Activated naive CD4-positive, alpha-beta T cell treated with anti-CD3 and anti-CD28 coated beads, Interleukin-2, amount 10 ng/mL, durations not matched to agents 7 days and 5 days (primary cell): ENCODE measurements at regions not wholly inside any gene's neighbourhood (a gene's known extent, or its start where the extent isn't known, plus 50 kb on each side); places are given as distances from the start of the nearest gene placed in this dataset.

Experiments used
- CTCF ChIA-PET: fragments of 350-600 bp; sonication (Branson Sonifier 250); formaldehyde crosslinking; loops from one replicate; lab custom pipeline; 2021; ENCODE audit warnings: antibody characterized with exemption; lab: Charles Lee
- DNase-seq: peaks from one replicate; pipeline ENCODE4 v3.0.0-alpha.2; 2020
- H3K27ac Mint-ChIP-seq: one replicate; pipeline ENCODE4 v1.8.0; 2021; ENCODE audit warnings: mild to moderate bottlenecking, moderate library complexity, mixed read lengths
- H3K27me3 Mint-ChIP-seq: one replicate; pipeline ENCODE4 v1.8.0; 2021; ENCODE audit warnings: mild to moderate bottlenecking, mixed read lengths
- H3K36me3 Mint-ChIP-seq: one replicate; pipeline ENCODE4 v1.8.0; 2021; ENCODE audit warnings: mixed read lengths
- H3K4me1 Mint-ChIP-seq: one replicate; pipeline ENCODE4 v1.8.0; 2021; ENCODE audit warnings: mixed read lengths
- H3K4me3 Mint-ChIP-seq: one replicate; pipeline ENCODE4 v1.8.0; 2021; ENCODE audit warnings: mild to moderate bottlenecking, moderate library complexity, mixed read lengths
- H3K9me3 Mint-ChIP-seq: one replicate; pipeline ENCODE4 v1.8.0; 2021; ENCODE audit warnings: mixed read lengths

DNA sequence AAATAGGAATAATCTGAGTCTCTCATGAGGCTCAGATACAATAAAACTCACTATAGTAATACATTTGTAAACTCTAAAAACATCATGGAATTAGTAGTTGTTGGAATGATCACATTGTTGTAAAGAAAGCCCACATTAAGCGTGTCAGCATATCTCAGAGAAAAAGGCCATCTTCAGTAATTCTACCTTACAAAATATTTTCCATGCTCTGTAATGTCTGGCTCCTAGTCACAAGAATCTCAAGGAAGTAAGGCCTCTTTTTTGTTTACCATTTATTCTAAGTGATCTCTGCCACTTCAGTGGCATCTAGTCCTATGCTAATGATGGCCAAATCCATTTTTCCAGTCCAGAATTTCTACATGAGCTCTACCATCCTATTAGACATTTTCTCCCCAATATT, 240.2 kb upstream of the ZNF717 start:
- no peak for DNase-seq
- Mint-ChIP-seq H3K27ac (no peak overlapping the region), H3K4me3 (no peak overlapping the region), H3K4me1 (no peaks in the 10 kb centered on the region), H3K36me3 (no peaks in the 10 kb centered on the region), H3K9me3 (peaks cover 11% of the 10 kb centered on the region), H3K27me3 (no peaks in the 10 kb centered on the region)
- CTCF ChIA-PET: no interaction called here

DNA sequence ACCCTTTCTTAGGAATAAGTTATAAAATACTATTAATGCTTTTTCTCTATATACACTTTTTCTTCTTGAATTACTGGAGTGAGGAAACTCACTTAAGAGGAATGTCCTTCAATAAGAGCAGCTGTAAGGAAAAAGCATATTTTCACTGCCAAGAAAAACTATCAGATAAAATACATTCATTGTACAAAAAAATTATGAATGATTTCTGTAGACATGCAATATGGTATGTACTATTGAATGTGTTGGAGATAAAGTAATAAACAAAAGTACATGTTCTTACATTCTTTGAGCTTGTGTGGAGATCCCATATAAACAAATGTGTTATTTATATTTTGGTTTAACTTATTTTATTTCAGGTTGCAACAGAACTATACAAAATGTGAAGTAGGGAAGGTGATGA, 241.0 kb upstream of the ZNF717 start:
- CTCF ChIA-PET: no interaction called here
- no peak overlapping the region for H3K27ac Mint-ChIP-seq
- H3K36me3 Mint-ChIP-seq: no peaks in the 10 kb centered on the region
- no peaks in the 10 kb centered on the region for H3K27me3 Mint-ChIP-seq
- DNase-seq: no peak
- no peak overlapping the region for H3K4me3 Mint-ChIP-seq
- no peaks in the 10 kb centered on the region for H3K4me1 Mint-ChIP-seq
- H3K9me3 Mint-ChIP-seq: peaks cover 14% of the 10 kb centered on the region

DNA sequence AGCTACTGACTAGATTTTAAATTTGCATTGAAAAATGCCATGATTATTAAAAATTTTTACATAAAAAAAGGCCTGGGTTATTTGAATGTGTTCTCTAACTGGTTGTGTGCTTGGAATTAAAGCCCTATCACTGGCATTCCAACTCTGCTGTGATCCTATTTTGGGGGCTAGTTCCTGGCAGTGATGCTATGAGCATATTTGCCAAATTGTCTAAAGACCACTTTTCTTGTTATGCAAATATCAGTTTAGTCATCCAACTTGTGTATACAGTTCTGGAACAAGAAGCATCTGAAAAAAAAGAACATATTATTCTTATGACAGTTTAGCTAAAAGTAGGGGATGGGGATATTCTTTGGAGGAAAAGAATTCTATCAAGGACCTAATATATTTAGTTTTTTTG, 243.4 kb upstream of the ZNF717 start:
- DNase-seq: no peak
- H3K4me1 Mint-ChIP-seq: no peaks in the 10 kb centered on the region
- no peaks in the 10 kb centered on the region for H3K36me3 Mint-ChIP-seq
- CTCF ChIA-PET: no interaction called here
- no peak overlapping the region for H3K4me3 Mint-ChIP-seq
- H3K9me3 Mint-ChIP-seq: peaks cover 17% of the 10 kb centered on the region
- no peak overlapping the region for H3K27ac Mint-ChIP-seq
- no peaks in the 10 kb centered on the region for H3K27me3 Mint-ChIP-seq

DNA sequence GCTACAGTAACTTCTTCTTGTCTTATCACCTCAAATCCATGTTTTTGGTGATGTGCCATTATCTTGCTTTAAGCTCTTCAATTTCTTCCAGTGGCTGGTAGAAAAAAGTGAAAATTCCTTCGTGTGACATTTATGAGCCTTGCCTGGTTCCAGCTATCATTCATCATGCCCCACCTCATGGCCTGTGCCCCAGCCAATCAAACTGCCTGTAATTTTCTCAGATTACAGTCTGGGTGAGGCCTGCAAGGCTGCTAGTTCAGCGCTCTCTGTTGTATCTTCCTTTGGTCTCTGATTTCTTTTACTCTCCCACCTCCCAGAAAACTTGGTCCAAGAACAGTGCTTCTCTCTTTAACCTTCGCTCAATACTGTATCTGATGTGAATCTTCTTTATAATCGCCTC, 249.3 kb upstream of the ZNF717 start:
- H3K9me3 Mint-ChIP-seq: peaks cover 26% of the 10 kb centered on the region
- no peak for DNase-seq
- no peaks in the 10 kb centered on the region for H3K4me1 Mint-ChIP-seq
- CTCF ChIA-PET: no interaction called here
- no peaks in the 10 kb centered on the region for H3K27me3 Mint-ChIP-seq
- H3K36me3 Mint-ChIP-seq: no peaks in the 10 kb centered on the region
- H3K27ac Mint-ChIP-seq: no peak overlapping the region
- H3K4me3 Mint-ChIP-seq: no peak overlapping the region

DNA sequence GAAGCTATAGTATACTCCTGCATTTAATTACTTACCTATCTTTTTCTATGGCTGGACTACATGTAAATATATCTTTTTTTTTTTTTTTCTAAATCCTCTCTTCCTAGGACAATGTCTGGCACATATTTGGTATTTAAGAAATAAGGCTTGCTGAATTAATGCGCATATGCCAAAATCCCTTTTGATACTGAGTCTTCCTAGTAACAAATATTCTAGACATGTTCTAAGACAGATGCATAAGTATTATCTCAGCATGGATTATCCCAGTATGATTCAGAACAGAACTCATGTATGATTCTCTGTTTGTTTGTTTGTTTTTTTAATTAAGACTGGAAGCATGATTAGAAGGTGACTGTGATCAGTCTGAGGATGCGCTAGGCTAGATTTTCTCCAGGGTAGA, 249.8 kb upstream of the ZNF717 start:
- no peak overlapping the region for H3K27ac Mint-ChIP-seq
- no peaks in the 10 kb centered on the region for H3K27me3 Mint-ChIP-seq
- CTCF ChIA-PET: no interaction called here
- no peak for DNase-seq
- H3K36me3 Mint-ChIP-seq: no peaks in the 10 kb centered on the region
- H3K4me1 Mint-ChIP-seq: no peaks in the 10 kb centered on the region
- no peak overlapping the region for H3K4me3 Mint-ChIP-seq
- peaks cover 24% of the 10 kb centered on the region for H3K9me3 Mint-ChIP-seq

DNA sequence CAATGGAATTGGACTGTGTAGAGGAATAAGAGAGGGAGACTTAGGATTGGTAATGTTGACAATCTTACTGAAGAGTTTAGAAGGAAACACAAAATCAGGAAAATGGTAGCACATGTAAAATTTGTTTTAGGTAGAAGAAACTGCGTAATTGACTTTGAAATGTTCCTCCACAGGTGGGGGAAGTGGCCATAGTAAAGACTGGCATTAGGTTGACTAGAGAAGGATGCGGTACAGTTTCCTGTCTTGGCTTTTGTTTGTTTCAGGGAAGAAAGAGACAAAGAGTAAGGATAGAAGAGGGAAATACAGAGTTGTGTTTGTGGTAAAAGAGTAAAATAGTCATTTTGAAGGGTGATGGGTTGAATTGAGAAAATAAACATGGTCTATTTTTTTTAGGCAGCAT, 253.6 kb upstream of the ZNF717 start:
- H3K9me3 Mint-ChIP-seq: peaks cover 12% of the 10 kb centered on the region
- no peaks in the 10 kb centered on the region for H3K4me1 Mint-ChIP-seq
- no peaks in the 10 kb centered on the region for H3K27me3 Mint-ChIP-seq
- no peaks in the 10 kb centered on the region for H3K36me3 Mint-ChIP-seq
- CTCF ChIA-PET: no interaction called here
- no peak overlapping the region for H3K4me3 Mint-ChIP-seq
- DNase-seq: no peak
- no peak overlapping the region for H3K27ac Mint-ChIP-seq

DNA sequence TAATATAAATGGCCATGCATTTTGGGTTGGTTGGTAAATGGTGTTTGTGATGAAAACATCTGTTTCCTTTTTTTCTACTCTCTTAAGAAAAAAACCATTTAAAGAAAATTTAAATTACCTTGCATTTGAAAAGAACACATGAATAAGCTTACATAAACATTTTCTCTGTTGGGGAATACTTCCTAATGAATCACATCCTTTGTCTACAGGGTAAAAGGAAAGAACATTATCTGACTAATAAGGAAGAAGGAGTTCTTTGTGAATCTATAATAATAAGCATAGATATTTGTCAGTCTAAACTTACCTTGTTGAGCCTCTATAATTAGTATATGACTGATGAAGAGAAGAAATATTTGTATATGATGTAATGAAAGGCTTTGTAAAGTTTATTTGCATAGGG, 254.1 kb upstream of the ZNF717 start:
- Mint-ChIP-seq H3K27ac (no peak overlapping the region), H3K36me3 (no peaks in the 10 kb centered on the region), H3K9me3 (peaks cover 12% of the 10 kb centered on the region), H3K4me1 (no peaks in the 10 kb centered on the region), H3K4me3 (no peak overlapping the region), H3K27me3 (no peaks in the 10 kb centered on the region)
- CTCF ChIA-PET: no interaction called here
- no peak for DNase-seq

DNA sequence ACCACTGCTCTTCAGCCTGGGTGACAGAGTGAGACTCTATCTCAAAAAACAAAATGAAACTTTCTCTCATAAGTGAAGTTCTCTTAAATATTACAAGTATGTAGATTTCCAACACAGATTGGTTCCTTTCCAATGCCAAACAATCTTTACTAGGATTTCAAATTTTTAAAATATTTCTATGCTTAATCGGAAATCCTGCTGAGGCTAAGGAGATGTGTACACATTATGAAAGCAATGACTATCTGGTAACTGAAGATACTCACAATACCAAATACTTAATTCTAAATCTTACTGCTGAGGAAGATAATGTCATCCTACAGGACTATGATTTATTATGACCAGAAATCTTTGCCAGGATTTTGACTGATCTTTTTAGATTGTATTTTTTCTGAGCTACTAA, 255.6 kb upstream of the ZNF717 start:
- Mint-ChIP-seq H3K9me3 (peaks cover 1% of the 10 kb centered on the region), H3K27ac (no peak overlapping the region), H3K4me3 (no peak overlapping the region), H3K27me3 (no peaks in the 10 kb centered on the region), H3K36me3 (no peaks in the 10 kb centered on the region), H3K4me1 (no peaks in the 10 kb centered on the region)
- no peak for DNase-seq
- CTCF ChIA-PET: no interaction called here

DNA sequence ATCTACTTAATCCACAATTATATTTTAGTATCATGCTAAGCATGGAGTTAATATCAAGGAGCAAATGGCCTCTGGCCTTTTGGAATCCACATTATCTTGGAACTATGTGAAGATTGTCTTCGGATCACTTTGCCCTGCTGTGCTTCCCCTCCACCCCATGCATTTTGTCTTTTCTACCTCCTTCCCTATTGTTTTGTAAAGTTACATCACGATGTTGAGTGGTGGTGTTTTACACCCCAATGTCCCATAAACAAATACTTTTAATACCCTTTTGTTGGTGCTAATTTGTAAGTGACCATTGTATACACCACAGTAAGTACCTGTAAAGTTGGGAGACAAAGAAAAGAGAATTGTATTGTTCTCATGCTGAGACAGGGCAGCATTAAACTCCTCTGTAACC, 258.4 kb upstream of the ZNF717 start:
- DNase-seq: no peak
- Mint-ChIP-seq H3K9me3 (peaks cover 1% of the 10 kb centered on the region), H3K27ac (no peak overlapping the region), H3K4me3 (no peak overlapping the region), H3K36me3 (no peaks in the 10 kb centered on the region), H3K4me1 (no peaks in the 10 kb centered on the region), H3K27me3 (no peaks in the 10 kb centered on the region)
- CTCF ChIA-PET: no interaction called here

DNA sequence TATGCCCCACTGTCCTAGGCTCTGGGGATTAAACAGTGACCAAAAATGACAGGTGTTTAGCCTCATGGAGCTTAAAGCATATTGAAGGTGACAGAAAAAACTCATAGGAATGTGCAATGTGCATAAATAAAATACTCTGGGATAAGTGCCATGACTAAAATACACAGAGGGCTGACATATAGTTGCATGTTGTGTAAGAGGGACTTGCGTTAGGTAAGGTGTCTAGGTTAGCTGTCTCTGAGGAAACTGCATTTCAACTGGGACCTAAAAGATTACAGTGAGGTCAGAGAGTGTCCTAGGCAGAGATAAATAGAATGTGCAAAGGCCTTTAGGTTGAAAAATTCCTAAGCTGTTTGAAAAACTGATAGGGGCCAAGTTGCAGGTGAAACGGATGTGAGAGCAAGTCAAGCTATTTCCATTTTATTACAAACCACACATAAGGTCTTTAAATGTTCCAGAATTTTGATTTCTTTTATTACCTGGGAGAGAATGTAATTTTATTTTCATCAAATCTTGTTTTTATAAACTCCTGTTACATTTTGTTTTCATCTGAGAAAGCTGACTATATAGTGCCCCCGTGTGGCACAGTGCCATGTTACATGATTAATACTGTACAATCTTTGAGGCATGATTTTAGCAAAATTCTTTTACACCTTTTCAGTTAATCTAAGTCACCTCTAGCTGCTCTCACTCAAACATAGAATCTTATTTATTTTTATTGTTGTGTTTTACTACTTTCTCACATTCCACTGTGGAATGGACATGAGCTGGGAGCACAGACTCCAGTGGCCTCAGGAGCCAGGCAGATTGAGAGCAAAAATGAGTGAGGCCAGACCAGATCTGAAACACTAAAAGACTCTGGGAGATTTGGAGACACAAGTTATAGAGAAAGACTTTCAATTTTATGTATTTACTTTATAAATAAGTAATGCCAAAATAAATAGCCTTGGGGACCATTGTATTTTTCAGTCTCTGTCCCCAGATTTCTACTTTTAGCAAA, 259.6 kb upstream of the ZNF717 start:
- Mint-ChIP-seq H3K36me3 (no peaks in the 10 kb centered on the region), H3K27ac (no peak overlapping the region), H3K9me3 (peaks cover 1% of the 10 kb centered on the region), H3K27me3 (no peaks in the 10 kb centered on the region), H3K4me3 (no peak overlapping the region), H3K4me1 (no peaks in the 10 kb centered on the region)
- no peak for DNase-seq
- CTCF ChIA-PET: interaction anchor here (1.3 to 1.4 kb wide), 3 partner anchors 10 to 321 kb away, joined by 3 to 7 read pairs (median 3); no protein-coding TSS in a partner anchor

DNA sequence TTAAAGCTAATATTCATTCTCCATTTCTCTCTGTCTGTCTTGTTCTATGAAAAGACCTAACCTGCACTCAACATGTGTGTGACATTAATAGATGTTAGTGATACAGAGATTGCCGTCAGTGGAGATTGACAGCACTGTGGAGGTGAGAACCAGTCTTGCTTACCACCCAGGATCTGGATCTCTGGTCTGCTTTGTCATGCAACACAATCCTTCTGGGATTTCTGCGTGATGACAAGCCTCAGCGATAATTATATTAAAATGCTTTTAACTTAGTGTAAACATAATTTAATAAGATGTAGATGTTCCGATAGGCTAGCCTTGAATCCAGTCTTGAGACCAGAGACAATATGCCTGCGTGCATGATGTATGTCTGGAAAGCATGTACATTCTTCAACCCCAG, 262.0 kb upstream of the ZNF717 start:
- no peak for DNase-seq
- Mint-ChIP-seq H3K9me3 (peaks cover 3% of the 10 kb centered on the region), H3K36me3 (no peaks in the 10 kb centered on the region), H3K4me3 (no peak overlapping the region), H3K27me3 (no peaks in the 10 kb centered on the region), H3K4me1 (no peaks in the 10 kb centered on the region), H3K27ac (no peak overlapping the region)
- CTCF ChIA-PET: interaction anchor here (0.6 kb wide), 1 partner anchor 17 kb away, joined by 3 read pairs; no protein-coding TSS in a partner anchor

DNA sequence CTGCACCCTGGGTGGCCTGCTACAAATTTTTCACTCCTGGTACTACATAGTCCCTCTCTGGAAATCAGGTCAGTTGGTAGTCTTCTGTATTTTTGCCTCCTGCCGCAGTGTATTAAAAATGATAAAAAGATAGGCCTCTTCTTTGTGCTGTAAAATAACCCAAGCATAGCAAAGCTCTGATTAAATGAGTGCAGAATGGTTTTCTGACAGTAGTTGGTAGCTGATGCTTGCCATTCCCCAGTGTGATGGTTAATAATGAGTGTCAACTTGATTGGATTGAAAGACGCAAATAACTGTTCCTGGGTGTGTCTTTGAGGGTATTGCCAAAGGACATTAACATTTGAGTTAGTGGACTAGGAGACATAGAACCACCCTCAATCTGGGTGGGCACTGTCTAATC, 264.4 kb upstream of the ZNF717 start:
- no peaks in the 10 kb centered on the region for H3K27me3 Mint-ChIP-seq
- H3K27ac Mint-ChIP-seq: no peak overlapping the region
- CTCF ChIA-PET: no interaction called here
- H3K36me3 Mint-ChIP-seq: no peaks in the 10 kb centered on the region
- no peak overlapping the region for H3K4me3 Mint-ChIP-seq
- DNase-seq: no peak
- no peaks in the 10 kb centered on the region for H3K4me1 Mint-ChIP-seq
- H3K9me3 Mint-ChIP-seq: peaks cover 4% of the 10 kb centered on the region

DNA sequence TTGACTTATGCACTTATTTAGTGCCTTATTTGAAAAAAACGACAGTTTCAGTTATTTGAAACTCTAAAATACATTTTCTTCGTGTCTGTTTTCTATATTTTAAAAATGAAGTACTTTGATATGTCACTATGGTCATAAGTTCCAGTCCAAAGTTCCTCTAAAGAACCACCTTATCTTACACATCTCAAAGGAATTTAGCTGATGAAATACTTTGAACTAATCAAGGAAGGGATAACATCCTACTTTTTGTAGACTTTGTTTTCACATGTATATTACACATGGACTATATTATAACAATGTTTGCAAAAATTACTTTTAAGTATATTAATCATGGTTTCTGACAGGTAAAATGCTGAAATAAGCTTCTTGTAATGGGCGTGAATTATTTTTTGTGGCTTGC, 265.8 kb upstream of the ZNF717 start:
- no peaks in the 10 kb centered on the region for H3K27me3 Mint-ChIP-seq
- H3K27ac Mint-ChIP-seq: no peak overlapping the region
- no peak for DNase-seq
- CTCF ChIA-PET: no interaction called here
- H3K9me3 Mint-ChIP-seq: peaks cover 9% of the 10 kb centered on the region
- H3K4me1 Mint-ChIP-seq: no peaks in the 10 kb centered on the region
- H3K36me3 Mint-ChIP-seq: no peaks in the 10 kb centered on the region
- H3K4me3 Mint-ChIP-seq: no peak overlapping the region

DNA sequence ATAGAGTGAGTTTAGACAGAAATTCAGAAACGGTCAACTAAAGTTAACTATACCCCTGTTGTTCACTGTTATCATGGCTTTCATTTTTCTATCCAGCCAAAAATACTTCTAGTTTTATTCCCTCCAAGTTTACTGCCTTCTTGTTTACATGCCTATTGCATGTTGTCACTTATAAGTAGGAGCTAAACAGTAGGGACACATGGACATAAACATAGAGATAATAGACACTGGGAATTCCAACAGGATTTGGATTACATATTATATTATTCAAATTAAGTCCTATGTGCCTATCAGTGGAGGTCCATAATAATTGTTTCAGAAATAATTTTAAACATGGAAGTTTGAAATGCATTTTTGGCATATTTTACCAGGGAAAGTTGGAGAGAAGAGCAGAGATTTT, 269.1 kb upstream of the ZNF717 start:
- no peaks in the 10 kb centered on the region for H3K36me3 Mint-ChIP-seq
- CTCF ChIA-PET: no interaction called here
- no peaks in the 10 kb centered on the region for H3K27me3 Mint-ChIP-seq
- no peak for DNase-seq
- H3K9me3 Mint-ChIP-seq: peaks cover 12% of the 10 kb centered on the region
- no peak overlapping the region for H3K27ac Mint-ChIP-seq
- no peak overlapping the region for H3K4me3 Mint-ChIP-seq
- H3K4me1 Mint-ChIP-seq: no peaks in the 10 kb centered on the region

DNA sequence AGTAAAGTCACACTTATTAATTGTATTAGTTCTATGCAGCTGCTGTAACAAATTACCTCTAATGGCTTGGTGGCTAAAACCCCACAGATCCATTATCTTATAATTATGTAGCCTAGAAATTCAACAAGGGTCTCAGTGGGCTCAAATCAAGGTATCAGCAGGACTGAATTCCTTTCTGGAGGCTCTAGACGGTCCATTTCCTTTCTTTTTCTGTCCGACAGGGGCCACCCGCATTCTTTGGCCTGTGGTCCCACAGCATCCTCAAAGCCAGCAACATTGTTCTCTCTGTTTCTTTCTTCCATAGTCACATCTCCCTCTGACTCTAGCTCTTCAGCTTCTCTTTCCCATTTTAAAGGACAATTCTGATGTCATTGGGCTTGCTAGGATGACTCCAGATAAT, 276.3 kb upstream of the ZNF717 start:
- Mint-ChIP-seq H3K9me3 (peaks cover 7% of the 10 kb centered on the region), H3K4me3 (no peak overlapping the region), H3K36me3 (no peaks in the 10 kb centered on the region), H3K27me3 (no peaks in the 10 kb centered on the region), H3K4me1 (no peaks in the 10 kb centered on the region), H3K27ac (no peak overlapping the region)
- DNase-seq: no peak
- CTCF ChIA-PET: no interaction called here
